SK-N-SH (cell line): ENCODE measurements at regions not wholly inside any gene's neighbourhood (a gene's known extent, or its start where the extent isn't known, plus 50 kb on each side); places are given as distances from the start of the nearest gene placed in this dataset.

Experiments
- CTCF ChIA-PET: fragments of 300-600, 350-600 bp; formaldehyde crosslinking; extraction: SDS; loops from one replicate; lab custom pipeline; 2021; lab: Yijun Ruan, JAX
- POLR2A ChIA-PET: fragments of 350-600 bp; sonication (Branson Sonifier 250); formaldehyde crosslinking; extraction: SDS; loops from one replicate; lab custom pipeline; 2020; ENCODE audit warnings: antibody characterized with exemption, inconsistent platforms; lab: Yijun Ruan, JAX
- DNase-seq: peaks from one replicate; pipeline ENCODE4 v3.0.0; 2012
- H2AFZ ChIP-seq: fragments of 200-600 bp; sonication (generic); 2 replicates; pipeline ENCODE4 v1.8.1; 2016; ENCODE audit warnings: antibody characterized with exemption, mild to moderate bottlenecking, low read depth
- H3F3A ChIP-seq: fragments of 200-600 bp; sonication (generic); replicated peaks from 2 replicates; pipeline ENCODE3; 2016; ENCODE audit warnings: antibody characterized with exemption, mild to moderate bottlenecking; ENCODE audit not compliant: insufficient read depth
- H3K27ac ChIP-seq, 2 experiments: fragments of 200-500 bp in 1 of 2; fragments of 200-600 bp in 1 of 2; sonication (Bioruptor generic) in 1 of 2; sonication (generic), shearing (Covaris generic) in 1 of 2; 2 replicates each; pipeline versions ENCODE4 v1.5.1 to v1.6.1; 2014 to 2016; ENCODE audit warnings: low read depth in 2 of 2, inconsistent platforms in 1 of 2, low read length in 1 of 2, mild to moderate bottlenecking in 1 of 2, mixed read lengths in 1 of 2
- H3K27me3 ChIP-seq: fragments of 200-600 bp; sonication (generic), shearing (Covaris generic); 2 replicates; pipeline ENCODE4 v1.6.1; 2016; ENCODE audit warnings: mixed run types; ENCODE audit not compliant: insufficient read depth
- H3K36me3 ChIP-seq, 2 experiments: fragments of 200-500 bp in 1 of 2; fragments of 200-600 bp in 1 of 2; sonication (Bioruptor generic) in 1 of 2; sonication (generic) in 1 of 2; replicated peaks in 1 of 2; 2 replicates each; pipeline versions ENCODE3 to v1.5.1; 2014 to 2016; ENCODE audit warnings: low read length in 1 of 2, mild to moderate bottlenecking in 1 of 2; ENCODE audit not compliant: insufficient read depth in 2 of 2, control insufficient read depth in 1 of 2
- H3K4me1 ChIP-seq, 2 experiments: fragments of 200-500 bp in 1 of 2; fragments of 200-600 bp in 1 of 2; sonication (Bioruptor generic) in 1 of 2; sonication (generic), shearing (Covaris generic) in 1 of 2; 2 replicates each; pipeline versions ENCODE4 v1.5.1 to v1.6.1; 2014 to 2016; ENCODE audit warnings: low read depth in 1 of 2, low read length in 1 of 2, mixed run types in 1 of 2; ENCODE audit not compliant: insufficient read depth in 2 of 2, control insufficient read depth in 1 of 2
- H3K4me2 ChIP-seq: fragments of 200-600 bp; sonication (generic), shearing (Covaris generic); 2 replicates; pipeline ENCODE4 v1.6.1; 2017; ENCODE audit warnings: mixed run types
- H3K4me3 ChIP-seq, 2 experiments: fragments of 200-500 bp in 1 of 2; fragments of 200-600 bp in 1 of 2; sonication (Bioruptor generic) in 1 of 2; sonication (generic), shearing (Covaris generic) in 1 of 2; 2 replicates each; pipeline versions ENCODE4 v1.5.1 to v1.8.1; 2014 to 2016; ENCODE audit warnings: low read depth in 2 of 2, inconsistent platforms in 1 of 2, low read length in 1 of 2, mild to moderate bottlenecking in 1 of 2, mixed read lengths in 1 of 2, moderate library complexity in 1 of 2
- H3K79me2 ChIP-seq: fragments of 200-600 bp; sonication (generic); 2 replicates; pipeline ENCODE4 v1.8.1; 2017; ENCODE audit warnings: mild to moderate bottlenecking; ENCODE audit not compliant: insufficient read depth
- H3K9ac ChIP-seq: fragments of 200-600 bp; sonication (generic); 2 replicates; pipeline ENCODE4 v1.6.1; 2017; ENCODE audit warnings: mixed run types
- H3K9me2 ChIP-seq: fragments of 200-600 bp; sonication (generic); 2 replicates; pipeline ENCODE4 v1.6.1; 2017; ENCODE audit warnings: mixed run types
- H3K9me3 ChIP-seq: fragments of 200-600 bp; sonication (generic); 2 replicates; pipeline ENCODE4 v1.6.1; 2017; ENCODE audit warnings: mixed run types, mild to moderate bottlenecking, moderate library complexity
- H4K20me1 ChIP-seq: fragments of 200-600 bp; sonication (generic); 2 replicates; pipeline ENCODE4 v1.6.1; 2017; ENCODE audit warnings: mild to moderate bottlenecking, mixed run types; ENCODE audit not compliant: insufficient read depth
- CHD2 ChIP-seq: fragments of 150-350 bp; IDR thresholded peaks from 2 replicates; pipeline ENCODE4 v1.6.1; 2018; ENCODE audit warnings: low read length; ENCODE audit not compliant: partially characterized antibody
- CTCF ChIP-seq: fragments of 200-600 bp; sonication (generic); IDR thresholded peaks from 2 replicates; pipeline ENCODE4 v1.6.1; 2017; ENCODE audit warnings: antibody characterized with exemption, mild to moderate bottlenecking, moderate library complexity
- EP300 ChIP-seq, 2 experiments: IDR thresholded peaks; 2 replicates each; pipeline versions ENCODE4 v1.4.0 to v1.6.1; 2012; ENCODE audit warnings: borderline replicate concordance in 1 of 2, low read depth in 1 of 2, low read length in 1 of 2
- EZH2phosphoT487 ChIP-seq: fragments of 200-600 bp; sonication (generic); IDR thresholded peaks from 2 replicates; pipeline ENCODE4 v1.6.1; 2017; ENCODE audit warnings: low read depth, mixed run types, mild to moderate bottlenecking, antibody characterized with exemption, moderate library complexity, borderline replicate concordance
- GABPA ChIP-seq: IDR thresholded peaks from 2 replicates; pipeline ENCODE4 v1.4.0; 2012; ENCODE audit warnings: low read depth, mild to moderate bottlenecking
- IRF3 ChIP-seq: fragments of 150-350 bp; IDR thresholded peaks from 2 replicates; pipeline ENCODE4 v1.6.1; 2016; ENCODE audit warnings: mild to moderate bottlenecking, low read depth, low read length
- JUND ChIP-seq: IDR thresholded peaks from 2 replicates; pipeline ENCODE4 v1.4.0; 2012
- MAX ChIP-seq: IDR thresholded peaks from 2 replicates; pipeline ENCODE4 v1.4.0; 2012; ENCODE audit warnings: low read depth
- PBX3 ChIP-seq: IDR thresholded peaks from 2 replicates; pipeline ENCODE4; 2012
- POLR2AphosphoS5 ChIP-seq: IDR thresholded peaks from 2 replicates; pipeline ENCODE4 v1.6.1; 2012; ENCODE audit warnings: low read depth, low read length
- RAD21 ChIP-seq: IDR thresholded peaks from 2 replicates; pipeline ENCODE4 v1.6.1; 2012; ENCODE audit warnings: mild to moderate bottlenecking, low read length
- RXRA ChIP-seq: IDR thresholded peaks from 2 replicates; pipeline ENCODE4 v1.4.0; 2012; ENCODE audit warnings: low read depth, mild to moderate bottlenecking, borderline replicate concordance
- SMC3 ChIP-seq: IDR thresholded peaks from 2 replicates; pipeline ENCODE4 v1.6.1; 2012; ENCODE audit warnings: low read depth, low read length, improper control_type of control experiment
- TEAD4 ChIP-seq: IDR thresholded peaks from 2 replicates; pipeline ENCODE4 v1.4.0; 2012; ENCODE audit warnings: mild to moderate bottlenecking, borderline replicate concordance; ENCODE audit not compliant: insufficient read depth
- USF1 ChIP-seq: IDR thresholded peaks from 2 replicates; pipeline ENCODE4 v1.4.0; 2012; ENCODE audit warnings: low read depth, borderline replicate concordance
- USF2 ChIP-seq: fragments of 150-350 bp; IDR thresholded peaks from 2 replicates; pipeline ENCODE4 v1.6.1; 2017; ENCODE audit warnings: antibody characterized with exemption, low read length, low read depth, borderline replicate concordance
- ZBTB33 ChIP-seq: IDR thresholded peaks from 2 replicates; pipeline ENCODE4 v1.4.0; 2012; ENCODE audit warnings: low read depth, borderline replicate concordance

GRCh38 chr14:71429902-71430301 is 502.3 kb upstream of the RGS6 start:
- DNase-seq = no peak
- Histone ChIP-seq H3K9ac (no peak overlapping the region), H2AFZ (no peak overlapping the region), H3K79me2 (peaks cover 80% of the 10 kb centered on the region), H3K9me2 (no peaks in the 10 kb centered on the region), H3K36me3 (peaks cover 0 to 15% of the 10 kb centered on the region in 2 experiments), H4K20me1 (no peaks in the 10 kb centered on the region), H3F3A (no peaks in the 10 kb centered on the region), H3K9me3 (0 out of 2 replicates have a peak, but pooled peaks cover 6% of the 10 kb centered on the region), H3K27me3 (no peaks in the 10 kb centered on the region), H3K4me3 (no peak overlapping the region), H3K4me2 (no peak overlapping the region), H3K27ac (no peak overlapping the region), H3K4me1 (peaks cover 0 to 3% of the 10 kb centered on the region in 2 experiments; a peak in 1 of 4 replicates)
- TF ChIP-seq PBX3 (no peak), EP300 (IDR thresholded peaks at IDR 0.05; ENCODE audit: borderline replicate concordance in 1 of 2, low read depth in 1 of 2, low read length in 1 of 2) (no peak), RAD21 (no peak), USF1 (no peak), TEAD4 (no peak), JUND (no peak), POLR2AphosphoS5 (no peak), USF2 (no peak), MAX (no peak), EZH2phosphoT487 (no peak), IRF3 (no peak), ZBTB33 (no peak), RXRA (no peak), GABPA (no peak), CTCF (no peak), CHD2 (no peak), SMC3 (no peak)
- CTCF ChIA-PET = interaction anchor here (1.2 to 2.3 kb wide), 5 partner anchors 10 to 197 kb away, joined by 3 to 8 read pairs (median 6); no protein-coding TSS in a partner anchor
- POLR2A ChIA-PET = no interaction called here
